Ammon's horn (tissue), 1 donor: ENCODE measurements at regions not wholly inside any gene's neighbourhood (a gene's known extent, or its start where the extent isn't known, plus 50 kb on each side); places are given as distances from the start of the nearest gene placed in this dataset.
"Not testable (repeated sequence)": the region's sequence is repeated elsewhere in the genome, so short reads cannot be mapped to it uniquely, and the experiment has no call there.

ENCODE experiments used
- DNase-seq: peaks from one replicate; pipeline ENCODE4 v3.0.0-alpha.2; 2016; ENCODE audit warnings: low spot score

DNA sequence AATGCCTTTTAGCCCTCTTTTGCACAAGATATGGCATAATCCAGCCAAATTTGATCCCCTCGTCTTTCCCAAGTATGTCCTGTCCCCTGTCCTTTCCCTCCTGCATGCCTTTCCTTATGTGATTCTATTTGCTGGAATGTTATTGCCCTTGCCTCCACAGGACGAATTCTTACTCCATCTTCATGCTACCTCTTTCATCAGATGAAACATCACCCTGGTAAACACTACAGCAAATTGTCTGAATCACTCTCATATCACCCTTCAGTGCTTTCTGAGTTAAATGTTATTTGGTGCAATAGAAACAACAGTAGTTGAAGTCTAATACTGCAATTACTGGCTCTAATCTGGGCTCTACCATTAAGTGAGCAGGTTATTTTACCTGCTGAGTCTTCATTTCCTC, 52.2 kb upstream of the FAT1 start:
- no peak for DNase-seq

DNA sequence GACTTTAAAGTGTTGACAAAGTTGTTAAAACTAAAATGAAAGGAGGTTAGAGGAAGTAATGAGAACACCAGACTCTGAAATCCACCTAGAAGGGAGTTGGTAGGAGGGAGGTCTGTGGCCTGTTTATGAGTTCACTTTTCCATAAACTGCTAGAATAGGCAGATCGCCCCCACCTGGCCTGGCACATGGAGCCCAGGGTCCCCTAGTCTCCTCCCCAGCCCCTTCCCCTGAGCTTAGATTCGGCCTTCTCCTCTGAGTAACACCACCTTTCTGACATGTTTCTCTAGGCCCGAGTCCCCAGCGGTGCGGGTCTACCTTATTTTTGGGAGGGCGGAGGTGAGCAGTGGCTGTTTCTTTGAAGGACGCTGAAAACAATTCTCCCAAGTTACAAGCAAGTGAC, 54.5 kb upstream of the FAT1 start:
- DNase-seq: no peak

DNA sequence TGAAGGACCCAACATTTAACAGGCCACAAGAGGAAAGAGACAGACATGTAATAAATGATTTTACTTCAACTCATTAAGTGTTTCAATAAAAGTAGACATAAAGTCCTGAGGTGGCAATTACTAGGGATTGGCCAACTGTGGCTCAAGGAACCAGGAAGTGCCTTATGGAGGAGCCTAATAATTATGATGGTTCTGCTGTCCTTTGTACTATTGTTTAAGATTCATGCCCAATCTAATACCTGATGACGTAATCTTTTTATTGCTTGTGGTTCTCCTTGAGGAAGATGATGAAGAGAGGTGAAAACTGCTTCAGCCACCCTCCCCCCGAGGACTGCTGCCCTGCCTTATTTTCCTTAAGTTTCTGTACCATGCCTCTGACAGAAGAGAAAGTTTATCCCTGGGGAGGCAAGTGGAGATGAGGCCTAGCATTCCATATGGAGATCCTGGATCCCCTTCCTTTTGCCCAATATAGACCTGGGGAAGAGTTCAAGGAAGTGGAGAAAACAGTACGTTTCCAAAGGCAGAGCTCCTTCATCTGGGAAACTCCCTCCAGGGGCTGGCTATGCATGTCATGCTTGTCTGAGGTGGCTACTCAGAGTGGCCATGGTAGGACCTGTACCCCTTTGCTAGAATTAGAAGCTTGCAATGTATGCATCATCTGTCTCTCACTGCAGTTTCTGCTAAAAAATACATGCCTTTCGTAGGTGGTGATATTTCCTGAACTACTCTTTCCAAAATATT, 56.8 kb upstream of the FAT1 start:
- DNase-seq: no peak

- no peak for DNase-seq
Measured at GRCh38 chr4:186781032-186781917, 57.6 kb upstream of the FAT1 start.

DNA sequence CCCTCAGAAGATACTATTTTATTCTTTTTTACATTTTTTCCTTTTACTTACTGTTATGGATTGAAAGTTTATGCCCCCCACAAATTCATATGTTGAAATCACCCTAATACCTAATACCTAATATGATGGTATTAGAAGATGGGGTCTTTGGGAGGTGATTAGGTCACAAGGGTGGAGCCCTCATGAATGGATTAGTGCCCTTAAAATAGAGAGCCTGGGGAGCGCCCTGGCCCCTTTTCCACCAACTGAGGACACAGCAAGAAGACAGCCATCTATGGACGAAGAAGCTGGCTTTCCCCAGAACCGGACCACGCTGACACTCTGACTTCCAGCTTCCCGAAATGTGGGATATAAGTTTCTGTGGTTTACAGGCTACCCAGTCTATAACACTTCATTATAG, 58.6 kb upstream of the FAT1 start:
- DNase-seq: no peak

DNA sequence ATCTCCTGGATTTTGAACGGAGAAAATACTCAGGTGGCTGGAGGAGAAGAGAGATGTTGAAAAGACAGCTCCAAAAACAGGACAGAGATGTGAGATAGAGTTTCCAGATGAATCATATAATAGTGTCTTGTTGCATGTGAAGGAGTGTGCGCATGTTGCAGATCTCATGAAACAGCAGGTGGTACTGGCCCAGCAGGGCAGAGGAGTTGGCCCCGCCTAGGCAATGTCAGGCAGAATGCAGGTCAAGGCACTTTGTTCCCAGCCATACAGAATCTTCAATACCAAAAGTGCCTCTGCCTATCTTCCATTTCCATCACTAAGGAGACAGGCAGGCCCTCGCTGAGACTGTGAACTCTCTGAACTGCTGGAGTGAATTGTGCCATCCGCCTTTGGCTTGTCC, 63.9 kb upstream of the FAT1 start:
- DNase-seq: no peak

DNA sequence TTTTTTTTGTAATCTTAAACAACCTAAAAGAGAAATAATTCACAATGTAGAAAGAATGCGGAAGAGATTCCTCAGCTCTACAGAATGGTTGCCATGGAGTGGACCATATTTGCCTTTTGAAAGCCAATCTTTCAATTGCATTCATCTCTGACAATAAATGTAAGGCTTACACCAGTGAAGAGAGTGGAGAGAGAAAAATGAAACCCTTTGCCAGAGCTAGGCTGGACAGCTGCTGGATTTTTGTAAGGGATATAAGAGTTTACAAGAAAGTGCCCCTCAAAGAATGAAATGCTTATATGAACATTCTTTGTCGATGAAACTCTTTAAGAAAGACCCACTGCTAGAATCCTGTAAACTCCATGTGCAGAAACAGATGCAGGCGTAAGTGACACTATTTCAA, 66.0 kb upstream of the FAT1 start:
- no peak for DNase-seq

DNA sequence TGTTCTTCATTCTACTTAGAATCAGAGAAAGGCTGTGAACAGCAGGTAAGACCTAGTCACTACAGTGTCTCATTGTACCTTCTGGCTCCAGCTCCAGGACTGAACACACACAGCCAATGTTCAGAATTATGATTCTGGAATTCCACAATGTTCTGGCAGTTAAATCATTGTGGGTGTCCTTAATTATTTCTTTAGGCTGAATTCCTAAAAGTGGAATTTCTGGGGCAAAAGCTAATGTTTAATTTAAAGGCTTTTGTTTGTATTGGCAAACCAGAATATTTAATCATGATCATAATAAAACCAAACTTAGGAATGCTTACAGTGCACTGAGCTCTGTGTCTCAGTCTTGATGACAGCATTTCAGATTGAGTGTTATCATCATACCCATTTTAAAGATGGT, 67.0 kb upstream of the FAT1 start:
- no peak for DNase-seq

DNA sequence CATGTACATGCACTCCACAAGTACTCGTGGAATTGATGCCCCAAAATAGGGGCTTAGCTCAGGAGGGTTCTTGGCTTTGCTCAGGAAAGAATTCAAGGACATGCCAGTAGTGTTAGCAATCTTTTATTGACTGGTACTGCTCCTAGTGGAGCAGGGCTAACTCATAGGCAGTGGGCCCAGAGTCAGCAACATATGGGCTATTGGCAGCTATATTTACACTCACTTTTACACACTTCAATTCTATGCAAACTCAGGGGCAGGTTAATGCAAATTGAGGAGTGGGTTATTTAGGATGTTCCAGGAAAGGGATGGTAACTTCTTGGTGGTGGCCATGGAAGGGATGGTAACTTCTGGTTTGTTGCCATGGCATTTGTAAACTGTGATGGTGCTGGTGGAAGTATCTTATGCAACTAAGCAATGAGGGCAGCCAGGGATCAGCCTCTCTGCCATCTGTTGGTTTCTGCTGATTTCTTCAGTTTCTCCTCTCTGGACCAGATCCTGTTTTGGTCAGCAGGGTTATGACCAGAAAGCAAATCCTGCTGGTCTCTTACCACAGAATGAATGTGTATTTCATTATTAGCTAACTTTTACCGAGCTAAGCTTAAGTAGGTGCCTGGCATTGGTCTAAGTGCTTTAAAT, 69.2 kb upstream of the FAT1 start:
- no peak for DNase-seq

GRCh38 chr4:186798951-186799659, 75.4 kb upstream of the FAT1 start:
- no peak for DNase-seq

DNA sequence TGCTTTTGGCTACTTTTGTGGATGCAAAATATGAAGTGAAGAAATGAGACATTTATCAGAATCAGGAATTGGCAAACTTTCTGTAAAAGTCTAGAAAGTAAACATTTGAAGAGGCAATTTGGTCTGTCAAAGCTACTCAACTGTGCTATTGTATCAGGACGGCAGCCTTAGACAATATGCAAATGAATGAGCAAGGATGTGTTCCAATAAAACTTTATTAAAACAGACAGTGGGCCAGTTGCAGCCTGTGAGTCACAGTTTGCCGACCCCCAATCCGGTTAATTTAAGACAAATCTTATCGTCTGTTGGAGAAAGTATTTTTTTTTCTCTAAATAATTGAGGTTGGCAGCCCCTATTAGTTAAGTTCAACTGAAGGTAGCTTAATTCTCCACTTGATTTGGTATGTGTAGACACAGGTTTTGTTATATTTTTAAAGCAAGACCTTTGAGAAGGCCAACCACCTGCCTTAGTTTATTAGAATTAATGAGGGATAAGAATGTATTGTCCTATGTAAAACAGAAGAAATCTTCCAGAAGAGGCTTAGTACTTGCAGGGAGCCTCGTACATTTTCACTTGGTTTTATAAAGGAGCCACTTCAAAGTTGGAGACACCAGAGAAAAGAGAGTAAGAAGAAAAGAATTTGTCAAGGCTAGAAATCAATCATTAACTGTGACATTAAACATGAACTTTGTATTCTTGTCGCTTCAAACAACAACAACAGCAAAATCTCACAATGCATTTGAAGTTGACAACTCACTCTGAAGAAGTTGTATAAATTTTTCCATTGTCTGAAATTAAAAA, 81.6 kb upstream of the FAT1 start:
- DNase-seq: no peak

DNA sequence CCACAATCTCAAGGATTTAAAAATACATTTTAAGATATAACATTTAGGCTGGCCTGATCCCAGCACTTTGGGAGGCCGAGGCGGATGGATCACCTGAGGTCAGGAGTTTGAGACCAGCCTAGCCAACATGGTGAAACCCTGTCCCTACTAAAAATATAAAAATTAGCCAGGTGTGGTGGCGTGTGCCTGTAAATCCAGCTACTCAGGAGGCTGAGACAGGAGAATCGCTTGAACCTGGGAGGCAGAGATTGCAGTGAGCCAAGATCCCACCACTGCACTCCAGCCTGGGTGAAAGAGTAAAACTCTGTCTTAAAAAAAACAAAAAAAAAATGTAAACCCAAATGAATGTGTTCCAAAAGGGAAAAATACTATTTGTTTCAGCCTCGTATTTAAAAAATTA, 82.3 kb upstream of the FAT1 start:
- not testable (repeated sequence) for DNase-seq

- DNase-seq: no peak
Measured at GRCh38 chr4:186806679-186807421, 83.2 kb upstream of the FAT1 start.

- no peak for DNase-seq
Measured at GRCh38 chr4:186807808-186808629, 84.4 kb upstream of the FAT1 start.

GRCh38 chr4:186808630-186809018, 85.0 kb upstream of the FAT1 start:
- no peak for DNase-seq

- DNase-seq: no peak
Measured at GRCh38 chr4:186809070-186809469, 85.4 kb upstream of the FAT1 start.

GRCh38 chr4:186810613-186811150, 87.0 kb upstream of the FAT1 start:
- no peak for DNase-seq

- DNase-seq: no peak
Measured at GRCh38 chr4:186812592-186812991, 88.9 kb upstream of the FAT1 start.

GRCh38 chr4:186813377-186814068, 89.9 kb upstream of the FAT1 start:
- DNase-seq: no peak
